ENCODE measurements at regions not wholly inside any gene's neighbourhood (a gene's known extent, or its start where the extent isn't known, plus 50 kb on each side); places are given as distances from the start of the nearest gene placed in this dataset.

DNA sequence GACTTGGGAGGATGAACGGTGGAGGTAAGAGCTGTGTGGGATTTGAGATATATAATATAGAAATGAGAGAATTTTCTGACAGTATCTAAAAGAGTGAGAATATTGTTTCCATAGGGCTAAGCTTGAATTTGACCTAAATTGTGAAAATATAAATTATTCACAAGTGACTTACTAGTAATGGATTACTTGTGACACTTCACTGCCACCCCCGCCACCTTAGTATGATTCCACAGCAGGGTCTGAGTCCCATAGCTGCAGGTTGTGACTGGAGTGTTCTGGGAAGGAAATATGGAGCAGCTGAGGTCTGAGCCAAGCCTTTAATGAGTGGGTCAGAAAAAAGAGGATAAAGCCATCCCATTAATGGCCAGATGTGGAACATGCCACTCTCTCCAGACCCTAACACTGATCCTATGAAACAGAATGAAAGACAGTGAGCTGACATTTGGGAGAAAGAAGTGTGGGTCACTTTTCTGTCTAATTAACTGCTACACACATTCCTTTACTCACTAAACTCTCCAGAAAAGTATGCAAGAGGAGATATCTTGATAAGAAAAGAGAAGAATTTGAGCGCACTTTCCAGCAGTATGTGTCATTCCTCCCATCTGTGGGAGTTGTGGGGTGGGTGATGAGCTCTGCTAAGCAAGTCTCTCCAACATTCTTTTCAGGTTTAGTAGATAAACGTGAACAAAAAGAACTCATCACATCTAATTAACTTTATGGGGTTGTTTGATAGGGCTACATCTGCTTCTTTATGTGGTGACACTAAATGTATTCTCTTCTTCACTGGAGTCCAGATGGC, 1193.4 kb downstream of the SORCS3 start:
- no peak overlapping the region for H3K27ac ChIP-seq
- TF ChIP-seq POLR2AphosphoS5 (IDR thresholded peaks at IDR 0.05): no peak
- no peak for TF ChIP-seq EP300 (IDR thresholded peaks at IDR 0.05)
- TF ChIP-seq POLR2A (IDR thresholded peaks at IDR 0.05): no peak
- TF ChIP-seq, protein P1, sequence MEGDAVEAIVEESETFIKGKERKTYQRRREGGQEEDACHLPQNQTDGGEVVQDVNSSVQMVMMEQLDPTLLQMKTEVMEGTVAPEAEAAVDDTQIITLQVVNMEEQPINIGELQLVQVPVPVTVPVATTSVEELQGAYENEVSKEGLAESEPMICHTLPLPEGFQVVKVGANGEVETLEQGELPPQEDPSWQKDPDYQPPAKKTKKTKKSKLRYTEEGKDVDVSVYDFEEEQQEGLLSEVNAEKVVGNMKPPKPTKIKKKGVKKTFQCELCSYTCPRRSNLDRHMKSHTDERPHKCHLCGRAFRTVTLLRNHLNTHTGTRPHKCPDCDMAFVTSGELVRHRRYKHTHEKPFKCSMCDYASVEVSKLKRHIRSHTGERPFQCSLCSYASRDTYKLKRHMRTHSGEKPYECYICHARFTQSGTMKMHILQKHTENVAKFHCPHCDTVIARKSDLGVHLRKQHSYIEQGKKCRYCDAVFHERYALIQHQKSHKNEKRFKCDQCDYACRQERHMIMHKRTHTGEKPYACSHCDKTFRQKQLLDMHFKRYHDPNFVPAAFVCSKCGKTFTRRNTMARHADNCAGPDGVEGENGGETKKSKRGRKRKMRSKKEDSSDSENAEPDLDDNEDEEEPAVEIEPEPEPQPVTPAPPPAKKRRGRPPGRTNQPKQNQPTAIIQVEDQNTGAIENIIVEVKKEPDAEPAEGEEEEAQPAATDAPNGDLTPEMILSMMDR (IDR thresholded peaks at IDR 0.05): no peak
- H3K4me3 ChIP-seq: no peak overlapping the region
- no peaks in the 10 kb centered on the region for H3K9me3 ChIP-seq
- intact Hi-C loops (cut with DNase I; ENCODE audit: low total_unique reads): no loop called here
- no peak for DNase-seq
- H3K36me3 ChIP-seq: no peaks in the 10 kb centered on the region
- 77 to 86% (median 85%) methylated on average over 4 of the region's 4 CpGs for WGBS, 5 donors
- H3K4me1 ChIP-seq: peaks cover 0 to 11% (median 5%) of the 10 kb centered on the region in 4 donors
- no peaks in the 10 kb centered on the region for H3K27me3 ChIP-seq

DNA sequence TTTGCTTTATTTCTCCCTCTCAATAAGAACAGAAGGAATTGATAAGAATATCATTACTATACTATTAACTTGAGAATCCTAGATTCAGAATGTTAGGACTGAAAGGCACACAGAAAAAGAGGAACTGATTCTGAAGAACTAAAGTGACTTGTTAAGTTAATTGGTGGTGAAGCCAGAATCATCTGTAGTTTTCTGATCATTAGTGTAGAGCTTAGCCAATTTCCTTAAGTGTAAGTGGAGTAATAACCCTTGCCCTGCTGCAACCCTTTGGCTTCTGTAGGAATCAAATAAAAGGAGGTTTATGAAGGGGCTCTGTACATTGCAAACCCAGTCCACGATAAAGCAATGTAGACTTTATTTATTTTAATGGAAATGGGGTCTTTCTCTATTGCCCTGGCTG, 1186.0 kb downstream of the SORCS3 start:
- Histone ChIP-seq H3K27me3 (no peaks in the 10 kb centered on the region), H3K9me3 (peaks cover 0 to 5% (median 2%) of the 10 kb centered on the region in 4 donors), H3K4me1 (no peaks in the 10 kb centered on the region), H3K4me3 (no peak overlapping the region), H3K27ac (no peak overlapping the region), H3K36me3 (no peaks in the 10 kb centered on the region)
- WGBS, 5 donors: 72 to 82% (median 78%) methylated on average over 1 of the region's 1 CpG
- TF ChIP-seq, protein P1 (IDR thresholded peaks at IDR 0.05): no peak
- TF ChIP-seq EP300 (IDR thresholded peaks at IDR 0.05) (no peak), POLR2AphosphoS5 (IDR thresholded peaks at IDR 0.05) (no peak), POLR2A (IDR thresholded peaks at IDR 0.05) (no peak)
- intact Hi-C loops (cut with DNase I; ENCODE audit: low total_unique reads): no loop called here
- DNase-seq: no peak

DNA sequence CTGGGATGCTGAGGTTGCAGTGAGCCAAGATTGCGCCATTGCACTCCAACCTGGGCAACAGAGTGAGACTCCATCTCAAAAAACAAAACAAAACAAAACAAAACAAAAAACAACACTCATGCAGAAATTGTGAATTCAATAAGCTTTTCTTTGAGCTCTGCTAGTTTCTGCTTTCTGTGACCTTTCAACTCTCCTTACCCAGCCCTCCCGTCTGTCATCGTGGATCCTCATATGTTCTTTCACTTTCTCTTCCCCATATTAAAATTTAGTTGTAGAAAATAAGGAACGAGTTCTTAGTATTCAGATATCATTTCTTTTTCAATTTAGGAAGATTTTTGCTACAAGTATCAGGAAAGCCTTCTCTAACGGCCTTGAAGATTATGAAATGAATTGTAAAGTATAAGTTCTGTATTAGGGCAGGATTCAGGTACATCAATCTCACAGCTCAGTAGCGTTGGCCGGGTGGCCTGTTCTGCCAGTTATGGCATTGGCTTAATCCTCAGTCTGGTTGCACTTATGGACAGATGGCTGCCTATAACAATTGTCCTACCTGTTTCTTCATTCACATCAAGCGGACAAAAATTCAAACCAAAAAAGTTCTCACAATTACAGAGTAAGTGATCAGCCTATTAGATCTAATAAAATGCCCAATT, 1167.0 kb downstream of the SORCS3 start:
- H3K27me3 ChIP-seq: no peaks in the 10 kb centered on the region
- no peaks in the 10 kb centered on the region for H3K9me3 ChIP-seq
- 76 to 90% (median 83%) methylated on average over 8 of the region's 8 CpGs for WGBS, 5 donors
- intact Hi-C loops (cut with DNase I; ENCODE audit: low total_unique reads): no loop called here
- H3K36me3 ChIP-seq: no peaks in the 10 kb centered on the region
- no peak overlapping the region for H3K27ac ChIP-seq
- no peaks in the 10 kb centered on the region for H3K4me1 ChIP-seq
- DNase-seq: no peak
- no peak overlapping the region for H3K4me3 ChIP-seq
- TF ChIP-seq, protein P1 (IDR thresholded peaks at IDR 0.05): no peak
- no peak for TF ChIP-seq POLR2A (IDR thresholded peaks at IDR 0.05)
- TF ChIP-seq EP300 (IDR thresholded peaks at IDR 0.05): no peak
- TF ChIP-seq POLR2AphosphoS5 (IDR thresholded peaks at IDR 0.05): no peak

DNA sequence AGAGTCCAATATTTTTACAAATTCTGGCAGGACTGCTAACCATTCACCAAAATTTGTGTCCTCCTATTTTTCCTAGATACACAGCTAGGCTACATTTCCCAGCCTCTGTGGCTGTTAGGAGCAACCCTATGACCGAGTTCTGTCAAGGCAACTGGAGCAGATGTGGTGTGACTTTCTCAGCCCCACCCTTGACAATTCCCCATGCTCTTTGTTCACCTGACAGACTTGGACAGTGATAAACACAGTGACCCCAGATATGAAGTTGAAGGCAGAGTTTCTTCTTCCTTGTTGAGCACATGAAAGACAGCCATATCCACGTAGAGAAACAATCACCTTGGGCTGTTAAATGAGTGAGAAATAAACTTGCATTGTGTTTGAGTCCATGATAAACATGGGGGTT, 1162.1 kb downstream of the SORCS3 start:
- no peaks in the 10 kb centered on the region for H3K9me3 ChIP-seq
- H3K4me1 ChIP-seq: no peaks in the 10 kb centered on the region
- H3K27me3 ChIP-seq: no peaks in the 10 kb centered on the region
- WGBS, 5 donors: 32 to 50% (median 38%) methylated on average over 2 of the region's 2 CpGs
- H3K4me3 ChIP-seq: no peak overlapping the region
- H3K27ac ChIP-seq: no peak overlapping the region
- intact Hi-C loops (cut with DNase I; ENCODE audit: low total_unique reads): no loop called here
- TF ChIP-seq POLR2AphosphoS5 (IDR thresholded peaks at IDR 0.05): no peak
- no peak for TF ChIP-seq POLR2A (IDR thresholded peaks at IDR 0.05)
- TF ChIP-seq EP300 (IDR thresholded peaks at IDR 0.05): no peak
- TF ChIP-seq, protein P1 (IDR thresholded peaks at IDR 0.05): no peak
- no peaks in the 10 kb centered on the region for H3K36me3 ChIP-seq
- no peak for DNase-seq
